Heart right ventricle (tissue), 16 donors: ENCODE measurements at regions not wholly inside any gene's neighbourhood (a gene's known extent, or its start where the extent isn't known, plus 50 kb on each side); places are given as distances from the start of the nearest gene placed in this dataset.

ENCODE experiments used
- ATAC-seq, 8 donors: fragments of 200-7000 bp; cut with Tn5 transposase; one replicate each; pipeline ENCODE4 v1.9.1; 2020; ENCODE audit warnings: mild to moderate bottlenecking in 8 of 8, moderate library complexity in 8 of 8, moderate number of reproducible peaks in 1 of 8
- DNase-seq, 2 donors: peaks; one replicate each; pipeline ENCODE4 v3.0.0-alpha.2; 2020
- H3K27ac ChIP-seq, 10 donors: fragments of 200-600 bp; sonication (generic) in 2 of 10; one replicate each; pipeline versions ENCODE4 v1.5.0 to v1.8.0; 2020 to 2022; ENCODE audit warnings: mild to moderate bottlenecking in 3 of 10
- H3K27me3 ChIP-seq, 7 donors: fragments of 200-600 bp; one replicate each; pipeline ENCODE4 v1.8.0; 2021 to 2022; ENCODE audit warnings: mild to moderate bottlenecking in 2 of 7
- H3K36me3 ChIP-seq, 9 donors: fragments of 200-600 bp; sonication (generic) in 1 of 9; one replicate each; pipeline versions ENCODE4 v1.5.0 to v1.8.0; 2020 to 2022; ENCODE audit warnings: mild to moderate bottlenecking in 2 of 9
- H3K4me1 ChIP-seq, 9 donors: fragments of 200-600 bp; sonication (generic) in 1 of 9; one replicate each; pipeline versions ENCODE4 v1.5.0 to v1.8.0; 2020 to 2022; ENCODE audit warnings: mild to moderate bottlenecking in 4 of 9
- H3K4me3 ChIP-seq, 10 donors: fragments of 200-600 bp; sonication (generic) in 2 of 10; one replicate each; pipeline versions ENCODE4 v1.5.0 to v1.8.0; 2020 to 2022; ENCODE audit warnings: mild to moderate bottlenecking in 7 of 10, moderate library complexity in 2 of 10
- H3K9me3 ChIP-seq, 11 donors: fragments of 200-600 bp in 10 of 11; sonication (generic) in 2 of 11; one replicate each; pipeline versions ENCODE4 v1.5.0 to v1.8.0; 2013 to 2022; ENCODE audit warnings: mild to moderate bottlenecking in 2 of 11, control low read depth in 1 of 11, moderate library complexity in 1 of 11
- WGBS, 2 donors: extraction: QIAGEN DNeasy Blood & Tissue Kit; methylation state at CpG; one replicate each; pipeline ENCODE4 v1.1.7; 2013; ENCODE audit warnings: inconsistent platforms in 1 of 2; 5-methylcytosine and 5-hydroxymethylcytosine counted together
- intact Hi-C, 10 donors: fragments of 100-400 bp; cut with DNase I; formaldehyde crosslinking; loops; one replicate each; pipeline versions ENCODE4 v1.11.1 to v1.14.2; 2022
- TF ChIP-seq, protein P1 (sequence below), 9 donors: fragments of 200-600 bp; sonication (generic) in 2 of 9; IDR thresholded peaks; one replicate each; pipeline versions ENCODE4 v1.5.0 to v1.8.0; 2021 to 2022; ENCODE audit warnings: antibody characterized with exemption in 9 of 9, mild to moderate bottlenecking in 5 of 9, moderate library complexity in 1 of 9
- donor health status: Arrhythmogenic right ventricular cardiomyopathy.
- donor health status: ischemic (EF 13 %, LVEDD 7.1; RV severe dilation, severe dysfunction).
- donor health status: healthy with polysubstance abuse.
- donor health status: DM: no; HTN: yes; CAD: no.
- donor health status: DM: no; HTN: no; CAD: no.
- donor health status: ischemic (EF 25% LVEDD 6.9; RV normal size, moderate dysfunction).
- donor health status: ischemic (EF 25% LVEDD 5.7; RV mildly dilated, moderate dysfunction).
- donor health status: healthy.
- donor health status: DM: yes; HTN: yes; CAD: no.
- donor health status: Ischemic cardiomyopathy.
- donor health status: ischemic (EF 35%, LVEDD 5.7; RV mildly dilated, moderate dysfunction).
- donor health status: nonischemic (EF 11% LVEDD 7.7; RV severe dilation, severe dysfunction).
- donor health status: DM: yes; HTN: yes; CAD: no.
- donor health status: PGD.
- donor health status: ischemic (EF 29% LVEDD 5.4; RV normal size, mild dysfunction).
- donor health status: nonischemic (EF 23%, LVEDD 6.1; RV moderate dilation, normal function).

GRCh38 chr2:82478641-82479040, 1980.4 kb downstream of the SUCLG1 start:
- no peak overlapping the region for H3K4me3 ChIP-seq
- TF ChIP-seq, protein P1, sequence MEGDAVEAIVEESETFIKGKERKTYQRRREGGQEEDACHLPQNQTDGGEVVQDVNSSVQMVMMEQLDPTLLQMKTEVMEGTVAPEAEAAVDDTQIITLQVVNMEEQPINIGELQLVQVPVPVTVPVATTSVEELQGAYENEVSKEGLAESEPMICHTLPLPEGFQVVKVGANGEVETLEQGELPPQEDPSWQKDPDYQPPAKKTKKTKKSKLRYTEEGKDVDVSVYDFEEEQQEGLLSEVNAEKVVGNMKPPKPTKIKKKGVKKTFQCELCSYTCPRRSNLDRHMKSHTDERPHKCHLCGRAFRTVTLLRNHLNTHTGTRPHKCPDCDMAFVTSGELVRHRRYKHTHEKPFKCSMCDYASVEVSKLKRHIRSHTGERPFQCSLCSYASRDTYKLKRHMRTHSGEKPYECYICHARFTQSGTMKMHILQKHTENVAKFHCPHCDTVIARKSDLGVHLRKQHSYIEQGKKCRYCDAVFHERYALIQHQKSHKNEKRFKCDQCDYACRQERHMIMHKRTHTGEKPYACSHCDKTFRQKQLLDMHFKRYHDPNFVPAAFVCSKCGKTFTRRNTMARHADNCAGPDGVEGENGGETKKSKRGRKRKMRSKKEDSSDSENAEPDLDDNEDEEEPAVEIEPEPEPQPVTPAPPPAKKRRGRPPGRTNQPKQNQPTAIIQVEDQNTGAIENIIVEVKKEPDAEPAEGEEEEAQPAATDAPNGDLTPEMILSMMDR (IDR thresholded peaks at IDR 0.05) = no peak
- WGBS, 2 donors = 75 to 80% methylated on average over 2 of the region's 2 CpGs
- DNase-seq = no peak
- no peak for ATAC-seq
- intact Hi-C loops = no loop called here
- H3K27me3 ChIP-seq = no peaks in the 10 kb centered on the region
- no peak overlapping the region for H3K27ac ChIP-seq
- no peaks in the 10 kb centered on the region for H3K36me3 ChIP-seq
- H3K9me3 ChIP-seq = peaks cover 0 to 10% (median 0%) of the 10 kb centered on the region in 11 donors
- no peaks in the 10 kb centered on the region for H3K4me1 ChIP-seq

GRCh38 chr2:82476094-82476493, 1983.0 kb downstream of the SUCLG1 start:
- no peaks in the 10 kb centered on the region for H3K36me3 ChIP-seq
- TF ChIP-seq, protein P1 (IDR thresholded peaks at IDR 0.05) = no peak
- ATAC-seq (no peak), DNase-seq (no peak)
- H3K27me3 ChIP-seq = no peaks in the 10 kb centered on the region
- 80 to 92% methylated on average over 1 of the region's 1 CpG for WGBS, 2 donors
- intact Hi-C loops = no loop called here
- H3K4me1 ChIP-seq = peaks cover 0 to 2% (median 0%) of the 10 kb centered on the region in 9 donors
- no peak overlapping the region for H3K4me3 ChIP-seq
- peaks cover 0 to 10% (median 0%) of the 10 kb centered on the region in 11 donors for H3K9me3 ChIP-seq
- no peak overlapping the region for H3K27ac ChIP-seq

DNA sequence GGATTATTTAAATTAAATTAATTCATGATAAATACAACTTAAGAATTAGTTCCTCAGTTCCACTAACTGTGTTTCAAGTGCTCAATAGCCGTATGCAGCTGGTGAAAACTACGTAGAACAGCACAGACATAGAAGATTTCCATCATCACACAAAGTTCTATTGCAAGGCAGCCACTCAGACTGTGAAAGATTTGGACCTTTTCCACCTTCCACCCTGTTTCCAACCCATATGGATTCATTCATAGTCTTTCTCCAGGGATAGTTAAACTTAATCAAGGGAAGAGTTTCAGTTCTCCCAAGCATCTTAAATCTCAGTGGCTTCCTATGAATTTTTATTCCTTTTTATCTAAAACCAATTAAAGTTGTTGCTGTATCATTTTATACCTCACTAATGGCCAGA, 2030.8 kb downstream of the SUCLG1 start:
- 72 to 75% methylated on average over 2 of the region's 2 CpGs for WGBS, 2 donors
- no peaks in the 10 kb centered on the region for H3K27me3 ChIP-seq
- ATAC-seq = no peak

DNA sequence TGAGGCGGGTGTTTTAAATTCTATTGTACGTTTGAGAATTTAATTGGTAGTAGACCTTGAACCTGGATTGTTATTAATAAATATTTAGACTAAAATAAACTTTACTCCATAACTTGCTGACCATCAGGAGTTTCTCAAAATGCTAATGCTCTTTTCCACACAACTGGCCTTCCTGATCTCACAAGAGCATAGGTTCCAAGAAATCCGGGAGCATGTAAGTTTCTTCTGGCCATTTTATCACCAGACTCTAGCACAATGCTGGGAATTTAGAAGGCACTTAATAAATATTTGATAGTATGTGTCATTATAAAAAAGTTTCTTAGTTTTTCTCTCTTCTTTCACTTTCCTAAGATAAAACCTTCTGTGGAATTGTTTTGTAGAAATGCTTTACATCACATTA, 2047.1 kb downstream of the SUCLG1 start:
- H3K27ac ChIP-seq = no peak overlapping the region
- H3K4me1 ChIP-seq = peaks cover 0 to 4% (median 0%) of the 10 kb centered on the region in 9 donors
- ATAC-seq (no peak), DNase-seq (no peak)
- H3K9me3 ChIP-seq = peaks cover 0 to 8% (median 0%) of the 10 kb centered on the region in 11 donors
- intact Hi-C loops = no loop called here
- no peaks in the 10 kb centered on the region for H3K36me3 ChIP-seq
- TF ChIP-seq, protein P1 (IDR thresholded peaks at IDR 0.05) = no peak
- H3K27me3 ChIP-seq = no peaks in the 10 kb centered on the region
- WGBS, 2 donors = 64 to 72% methylated on average over 3 of the region's 3 CpGs
- H3K4me3 ChIP-seq = no peak overlapping the region

More for the DNA sequence above, 2030.8 kb downstream of the SUCLG1 start:
- DNase-seq = no peak
- intact Hi-C loops = no loop called here
- Histone ChIP-seq H3K4me3 (no peak overlapping the region), H3K27ac (no peak overlapping the region), H3K9me3 (no peaks in the 10 kb centered on the region), H3K4me1 (no peaks in the 10 kb centered on the region), H3K36me3 (no peaks in the 10 kb centered on the region)
- TF ChIP-seq, protein P1 (IDR thresholded peaks at IDR 0.05) = no peak
